Keratinocyte (primary cell): ENCODE measurements at regions not wholly inside any gene's neighbourhood (a gene's known extent, or its start where the extent isn't known, plus 50 kb on each side); places are given as distances from the start of the nearest gene placed in this dataset.

ENCODE experiments used
- DNase-seq: peaks from one replicate; pipeline ENCODE4 v3.0.0-alpha.2; 2011; ENCODE audit warnings: low read depth, missing footprints, low spot score
- FAIRE-seq: peaks from 2 replicates; lab custom pipeline; 2011; peaks lifted over from hg19 to GRCh38; lab: Jason Lieb, UNC
- H2AFZ ChIP-seq: 2 replicates; pipeline ENCODE4 v1.6.0; 2012; ENCODE audit warnings: low read length, control low read depth, inconsistent platforms; ENCODE audit not compliant: control insufficient read depth
- H3K27ac ChIP-seq: 2 replicates; pipeline ENCODE4 v1.5.1; 2011; ENCODE audit warnings: low read length; ENCODE audit not compliant: control insufficient read depth, insufficient read depth
- H3K27me3 ChIP-seq: 3 replicates; pipeline ENCODE4 v1.6.0; 2011; ENCODE audit warnings: low read length; ENCODE audit not compliant: control insufficient read depth, insufficient read depth; ENCODE audit errors: extremely low read depth
- H3K36me3 ChIP-seq, 2 experiments: 2 replicates in 1 of 2; 3 replicates in 1 of 2; pipeline ENCODE4 v1.5.1; 2011; ENCODE audit warnings: low read length in 2 of 2, mild to moderate bottlenecking in 1 of 2; ENCODE audit not compliant: control insufficient read depth in 2 of 2, insufficient read depth in 2 of 2; ENCODE audit errors: extremely low read depth in 1 of 2
- H3K4me1 ChIP-seq: 3 replicates; pipeline ENCODE4 v1.5.1; 2011; ENCODE audit warnings: low read length; ENCODE audit not compliant: control insufficient read depth, insufficient read depth; ENCODE audit errors: extremely low read depth
- H3K4me2 ChIP-seq: 3 replicates; pipeline ENCODE4 v1.6.0; 2011; ENCODE audit warnings: low read depth, low read length; ENCODE audit not compliant: control insufficient read depth, insufficient read depth; ENCODE audit errors: extremely low read depth
- H3K4me3 ChIP-seq, 3 experiments: fragments of 200-600 bp in 1 of 3; sonication (generic) in 1 of 3; 2 replicates in 2 of 3; 3 replicates in 1 of 3; pipeline ENCODE4 v1.5.1; 2011 to 2016; ENCODE audit warnings: low read length in 3 of 3, mild to moderate bottlenecking in 3 of 3, control low read depth in 2 of 3, inconsistent platforms in 1 of 3, low read depth in 1 of 3, mixed read lengths in 1 of 3, mixed run types in 1 of 3, moderate library complexity in 1 of 3; ENCODE audit not compliant: control insufficient read depth in 2 of 3, insufficient read depth in 2 of 3; ENCODE audit errors: extremely low read depth in 1 of 3
- H3K79me2 ChIP-seq: 2 replicates; pipeline ENCODE4 v1.6.0; 2012; ENCODE audit warnings: low read length; ENCODE audit not compliant: control insufficient read depth, insufficient read depth
- H3K9ac ChIP-seq: 3 replicates; pipeline ENCODE4 v1.6.0; 2011; ENCODE audit warnings: low read length; ENCODE audit not compliant: control insufficient read depth, insufficient read depth; ENCODE audit errors: extremely low read depth
- H3K9me1 ChIP-seq: 3 replicates; pipeline ENCODE4 v1.6.0; 2011; ENCODE audit warnings: low read length; ENCODE audit not compliant: control insufficient read depth, insufficient read depth; ENCODE audit errors: extremely low read depth
- H3K9me3 ChIP-seq: 2 replicates; pipeline ENCODE4 v1.5.1; 2012; ENCODE audit warnings: low read depth, low read length; ENCODE audit not compliant: control insufficient read depth
- H4K20me1 ChIP-seq: 3 replicates; pipeline ENCODE4 v1.6.0; 2011; ENCODE audit warnings: low read length; ENCODE audit not compliant: control insufficient read depth, insufficient read depth; ENCODE audit errors: extremely low read depth
- CTCF ChIP-seq, 3 experiments: IDR thresholded peaks in 1 of 3; conservative IDR thresholded peaks in 1 of 3; optimal IDR thresholded peaks in 1 of 3; 2 replicates in 2 of 3; 3 replicates in 1 of 3; pipeline versions ENCODE3 to v1.5.1; 2011; ENCODE audit warnings: low read length in 3 of 3, mild to moderate bottlenecking in 3 of 3, moderate library complexity in 2 of 3, control low read depth in 1 of 3, inconsistent platforms in 1 of 3; ENCODE audit not compliant: insufficient read depth in 2 of 3; ENCODE audit errors: extremely low read depth in 1 of 3
- EZH2 ChIP-seq: IDR thresholded peaks from one replicate; pipeline ENCODE4 v1.6.1; 2012; ENCODE audit warnings: inconsistent platforms, mild to moderate bottlenecking, low read length, moderate library complexity
- dilution Hi-C: fragments of 300-500 bp; cut with MboI; formaldehyde crosslinking; loops from one replicate; pipeline ENCODE4 v1.7.0; 2020; ENCODE audit warnings: low sequenced_read_pairs; ENCODE audit not compliant: extremely low pct_ligation_motif_present

GRCh38 chr13:91139232-91139631 is 208.3 kb upstream of the MIR17HG start:
- dilution Hi-C loops, result no loop called here
- H3K79me2 ChIP-seq, result no peaks in the 10 kb centered on the region
- H3K4me2 ChIP-seq, result no peak overlapping the region
- no peak overlapping the region for H3K27ac ChIP-seq
- no peak overlapping the region for H3K4me3 ChIP-seq
- no peaks in the 10 kb centered on the region for H3K9me1 ChIP-seq
- no peak overlapping the region for H3K9ac ChIP-seq
- no peaks in the 10 kb centered on the region for H3K4me1 ChIP-seq
- FAIRE-seq, result no peak
- H2AFZ ChIP-seq, result no peak overlapping the region
- H4K20me1 ChIP-seq, result no peaks in the 10 kb centered on the region
- DNase-seq, result no peak
- no peaks in the 10 kb centered on the region for H3K36me3 ChIP-seq
- H3K27me3 ChIP-seq, result no peaks in the 10 kb centered on the region
- no peaks in the 10 kb centered on the region for H3K9me3 ChIP-seq
- TF ChIP-seq EZH2 (no peak), CTCF (optimal IDR thresholded peaks at IDR 0.05 in 1 of 3, IDR thresholded peaks at IDR 0.05 in 1 of 3, conservative IDR thresholded peaks at IDR 0.05 in 1 of 3; ENCODE audit: extremely low read depth in 1 of 3, insufficient read depth in 2 of 3, low read length in 3 of 3) (no peak)

- no peak for FAIRE-seq
- H3K9me3 ChIP-seq, result no peaks in the 10 kb centered on the region
- no peaks in the 10 kb centered on the region for H3K9me1 ChIP-seq
- no peak overlapping the region for H3K9ac ChIP-seq
- H2AFZ ChIP-seq, result no peak overlapping the region
- no peak overlapping the region for H3K4me3 ChIP-seq
- H3K27me3 ChIP-seq, result no peaks in the 10 kb centered on the region
- no peaks in the 10 kb centered on the region for H3K36me3 ChIP-seq
- H3K27ac ChIP-seq, result no peak overlapping the region
- no peaks in the 10 kb centered on the region for H4K20me1 ChIP-seq
- DNase-seq, result no peak
- no peaks in the 10 kb centered on the region for H3K4me1 ChIP-seq
- dilution Hi-C loops, result no loop called here
- TF ChIP-seq CTCF (optimal IDR thresholded peaks at IDR 0.05 in 1 of 3, IDR thresholded peaks at IDR 0.05 in 1 of 3, conservative IDR thresholded peaks at IDR 0.05 in 1 of 3; ENCODE audit: extremely low read depth in 1 of 3, insufficient read depth in 2 of 3, low read length in 3 of 3), result no peak
- TF ChIP-seq EZH2, result no peak
- H3K4me2 ChIP-seq, result no peak overlapping the region
- no peaks in the 10 kb centered on the region for H3K79me2 ChIP-seq
Observed at GRCh38 chr13:91141543-91142061, 205.9 kb upstream of the MIR17HG start.
